Testis (tissue), 2 donors: ENCODE measurements at regions not wholly inside any gene's neighbourhood (a gene's known extent, or its start where the extent isn't known, plus 50 kb on each side); places are given as distances from the start of the nearest gene placed in this dataset.
"Not testable (repeated sequence)": the region's sequence is repeated elsewhere in the genome, so short reads cannot be mapped to it uniquely, and the experiment has no call there.

Source experiments
- DNase-seq: peaks from one replicate; pipeline ENCODE4 v3.0.0-alpha.2; 2019
- H3K27ac ChIP-seq, 2 donors: fragments of 200-600 bp; sonication (generic); one replicate each; pipeline ENCODE4 v1.5.1; 2019
- H3K27me3 ChIP-seq: fragments of 200-600 bp; sonication (generic); one replicate; pipeline ENCODE4 v1.5.1; 2019
- H3K36me3 ChIP-seq: fragments of 200-600 bp; sonication (generic); one replicate; pipeline ENCODE4 v1.5.1; 2017; ENCODE audit warnings: low read depth; ENCODE audit errors: missing control alignments
- H3K4me1 ChIP-seq: fragments of 200-600 bp; sonication (generic); one replicate; pipeline ENCODE4 v1.5.1; 2019
- H3K4me3 ChIP-seq, 2 donors: fragments of 200-600 bp; sonication (generic); one replicate each; pipeline ENCODE4 v1.5.1; 2017 to 2019
- H3K9me3 ChIP-seq: fragments of 200-600 bp; sonication (generic); one replicate; pipeline ENCODE4 v1.5.1; 2017
- POLR2A ChIP-seq: fragments of 450-650 bp; IDR thresholded peaks from one replicate; pipeline ENCODE4 v1.6.1; 2017; ENCODE audit warnings: antibody characterized with exemption, mild to moderate bottlenecking, moderate library complexity
- WGBS, 2 donors: methylation state at CpG; one replicate each; pipeline ENCODE4 v1.1.5; 2018; 5-methylcytosine and 5-hydroxymethylcytosine counted together
- intact Hi-C: fragments of 100-400 bp; cut with DNase I; formaldehyde crosslinking; loops from one replicate; pipeline ENCODE4 v1.15.1; 2023; ENCODE audit warnings: low total_unique reads
- TF ChIP-seq, protein P1 (sequence below), 3 experiments: fragments of 450-650 bp in 2 of 3; fragments of 200-600 bp in 1 of 3; sonication (generic) in 1 of 3; IDR thresholded peaks; one replicate each; pipeline ENCODE4 v1.5.1; 2016 to 2019; ENCODE audit warnings: antibody characterized with exemption in 3 of 3, mild to moderate bottlenecking in 2 of 3, moderate library complexity in 1 of 3

DNA sequence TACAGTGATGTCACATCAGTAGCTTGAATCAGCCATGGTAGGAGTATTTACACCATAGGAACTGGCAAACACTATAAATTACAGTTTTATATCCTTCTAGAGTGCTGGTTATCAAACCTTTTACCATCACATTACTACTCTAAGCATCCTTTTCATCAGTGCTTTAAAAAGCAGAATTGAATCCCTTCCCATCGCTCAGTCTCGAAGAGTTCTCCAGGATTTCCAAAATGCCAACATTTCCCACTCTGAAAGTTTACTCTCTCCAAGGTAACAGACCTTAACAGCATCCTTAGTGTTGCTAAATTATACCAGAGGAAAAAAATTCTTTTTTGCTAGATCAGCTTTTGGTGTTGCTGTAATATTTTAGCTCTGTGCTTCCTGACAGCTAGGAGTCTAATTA is 209.4 kb upstream of the USP15 start:
- H3K27ac ChIP-seq, result no peak overlapping the region
- H3K27me3 ChIP-seq, result no peaks in the 10 kb centered on the region
- intact Hi-C loops, result no loop called here
- H3K9me3 ChIP-seq, result no peaks in the 10 kb centered on the region
- 94 to 95% methylated on average over 2 of the region's 2 CpGs for WGBS, 2 donors
- no peaks in the 10 kb centered on the region for H3K4me1 ChIP-seq
- DNase-seq, result no peak
- TF ChIP-seq, protein P1, sequence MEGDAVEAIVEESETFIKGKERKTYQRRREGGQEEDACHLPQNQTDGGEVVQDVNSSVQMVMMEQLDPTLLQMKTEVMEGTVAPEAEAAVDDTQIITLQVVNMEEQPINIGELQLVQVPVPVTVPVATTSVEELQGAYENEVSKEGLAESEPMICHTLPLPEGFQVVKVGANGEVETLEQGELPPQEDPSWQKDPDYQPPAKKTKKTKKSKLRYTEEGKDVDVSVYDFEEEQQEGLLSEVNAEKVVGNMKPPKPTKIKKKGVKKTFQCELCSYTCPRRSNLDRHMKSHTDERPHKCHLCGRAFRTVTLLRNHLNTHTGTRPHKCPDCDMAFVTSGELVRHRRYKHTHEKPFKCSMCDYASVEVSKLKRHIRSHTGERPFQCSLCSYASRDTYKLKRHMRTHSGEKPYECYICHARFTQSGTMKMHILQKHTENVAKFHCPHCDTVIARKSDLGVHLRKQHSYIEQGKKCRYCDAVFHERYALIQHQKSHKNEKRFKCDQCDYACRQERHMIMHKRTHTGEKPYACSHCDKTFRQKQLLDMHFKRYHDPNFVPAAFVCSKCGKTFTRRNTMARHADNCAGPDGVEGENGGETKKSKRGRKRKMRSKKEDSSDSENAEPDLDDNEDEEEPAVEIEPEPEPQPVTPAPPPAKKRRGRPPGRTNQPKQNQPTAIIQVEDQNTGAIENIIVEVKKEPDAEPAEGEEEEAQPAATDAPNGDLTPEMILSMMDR (IDR thresholded peaks at IDR 0.05), result no peak
- no peak for TF ChIP-seq POLR2A
- H3K4me3 ChIP-seq, result no peak overlapping the region
- H3K36me3 ChIP-seq, result no peaks in the 10 kb centered on the region

DNA sequence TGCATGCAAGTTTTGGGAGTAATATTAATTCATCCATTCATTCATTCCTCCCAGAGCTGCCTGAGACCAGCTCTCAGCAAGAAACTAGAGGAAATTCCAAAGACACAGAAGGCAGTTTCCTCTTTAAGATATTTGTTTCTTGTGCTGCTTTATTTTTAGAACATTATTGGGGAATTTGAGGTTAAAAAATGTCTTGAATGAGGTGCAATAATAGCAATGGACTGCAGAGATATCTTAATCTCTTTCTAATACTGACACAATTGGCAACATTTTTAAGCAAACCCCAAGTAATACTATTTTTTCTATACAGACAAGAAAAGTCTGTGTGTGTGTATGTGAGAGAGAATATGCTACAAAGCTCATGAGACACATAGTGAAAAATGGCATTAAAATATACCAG is 190.2 kb upstream of the USP15 start:
- TF ChIP-seq POLR2A, result no peak
- TF ChIP-seq, protein P1 (IDR thresholded peaks at IDR 0.05), result no peak
- H3K4me3 ChIP-seq, result no peak overlapping the region
- no peaks in the 10 kb centered on the region for H3K4me1 ChIP-seq
- intact Hi-C loops, result no loop called here
- H3K9me3 ChIP-seq, result no peaks in the 10 kb centered on the region
- no peaks in the 10 kb centered on the region for H3K27me3 ChIP-seq
- H3K36me3 ChIP-seq, result no peaks in the 10 kb centered on the region
- no peak for DNase-seq
- no peak overlapping the region for H3K27ac ChIP-seq

DNA sequence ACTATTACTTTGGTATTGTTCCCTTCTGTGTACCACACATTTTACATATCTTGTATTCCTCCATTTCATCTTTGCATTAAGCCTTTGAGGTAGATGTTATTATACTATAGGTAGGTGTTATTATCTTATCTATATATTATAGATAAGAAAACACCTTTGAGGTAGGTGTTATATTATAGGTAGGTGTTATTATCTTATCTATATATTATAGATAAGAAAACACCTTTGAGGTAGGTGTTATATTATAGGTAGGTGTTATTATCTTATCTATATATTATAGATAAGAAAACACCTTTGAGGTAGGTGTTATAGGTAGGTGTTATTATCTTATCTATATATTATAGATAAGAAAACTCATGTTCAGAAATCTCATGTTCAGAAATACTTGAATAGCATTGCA is 187.0 kb upstream of the USP15 start:
- H3K9me3 ChIP-seq, H3K4me1 ChIP-seq, DNase-seq, H3K4me3 ChIP-seq, intact Hi-C loops, H3K27me3 ChIP-seq, H3K36me3 ChIP-seq, H3K27ac ChIP-seq: not testable (repeated sequence)

DNA sequence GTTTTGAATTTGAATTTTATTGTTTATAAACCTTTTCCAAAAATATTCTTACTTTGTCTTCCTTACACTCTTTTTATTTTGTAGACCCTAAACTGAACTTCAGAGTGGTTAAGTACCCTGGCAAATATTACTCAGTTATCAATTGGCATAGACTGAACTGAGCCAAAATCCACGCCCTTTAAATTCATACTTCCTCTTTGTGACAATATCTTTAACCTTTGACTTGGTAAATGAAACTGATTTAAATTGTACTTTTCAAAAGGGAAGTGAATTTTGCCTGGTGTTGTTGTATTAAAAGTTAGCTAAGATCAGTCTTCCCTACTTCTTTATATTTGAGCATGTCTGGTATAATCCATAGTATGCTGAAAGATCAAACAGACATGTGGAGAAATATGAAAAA is 184.3 kb upstream of the USP15 start:
- no peak overlapping the region for H3K27ac ChIP-seq
- intact Hi-C loops, result no loop called here
- no peak overlapping the region for H3K4me3 ChIP-seq
- H3K4me1 ChIP-seq, result no peaks in the 10 kb centered on the region
- H3K36me3 ChIP-seq, result no peaks in the 10 kb centered on the region
- TF ChIP-seq POLR2A, result no peak
- TF ChIP-seq, protein P1 (IDR thresholded peaks at IDR 0.05), result no peak
- H3K27me3 ChIP-seq, result no peaks in the 10 kb centered on the region
- WGBS, 2 donors, result 76 to 88% methylated on average over 1 of the region's 1 CpG
- no peaks in the 10 kb centered on the region for H3K9me3 ChIP-seq
- no peak for DNase-seq

DNA sequence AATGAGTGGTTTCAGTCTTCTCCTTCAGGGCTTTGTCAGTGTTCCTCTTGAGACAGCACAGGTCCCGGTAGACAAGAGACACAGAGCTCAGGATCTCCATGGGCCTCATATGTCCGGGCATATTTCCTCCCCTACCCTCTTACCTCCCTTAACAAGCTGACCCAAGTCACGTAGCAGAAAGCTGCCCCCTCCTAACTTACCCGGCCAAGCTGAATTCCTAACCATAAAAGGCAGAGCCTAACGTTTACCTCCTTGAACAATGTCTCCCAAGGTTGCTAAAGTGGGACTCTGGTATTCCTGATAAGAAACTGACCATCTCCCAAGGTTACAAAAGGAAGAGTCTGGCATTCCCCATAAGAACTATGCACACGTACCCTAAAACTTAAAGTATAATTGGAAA is 182.2 kb upstream of the USP15 start:
- no peaks in the 10 kb centered on the region for H3K27me3 ChIP-seq
- DNase-seq, result no peak
- WGBS, 2 donors, result 40 to 46% methylated on average over 6 of the region's 6 CpGs
- intact Hi-C loops, result no loop called here
- no peaks in the 10 kb centered on the region for H3K36me3 ChIP-seq
- H3K4me1 ChIP-seq, result no peaks in the 10 kb centered on the region
- H3K4me3 ChIP-seq, result no peak overlapping the region
- H3K9me3 ChIP-seq, result no peaks in the 10 kb centered on the region
- H3K27ac ChIP-seq, result no peak overlapping the region
- TF ChIP-seq POLR2A, result no peak
- TF ChIP-seq, protein P1 (IDR thresholded peaks at IDR 0.05), result no peak
